RWPE2 (cell line): ENCODE measurements at regions not wholly inside any gene's neighbourhood (a gene's known extent, or its start where the extent isn't known, plus 50 kb on each side); places are given as distances from the start of the nearest gene placed in this dataset.
"Not testable (repeated sequence)": the region's sequence is repeated elsewhere in the genome, so short reads cannot be mapped to it uniquely, and the experiment has no call there.

Source experiments
- ATAC-seq: fragments of 200-7000 bp; cut with Tn5 transposase; 3 replicates; pipeline ENCODE4 v1.9.1; 2021; ENCODE audit warnings: low read depth
- DNase-seq: peaks from one replicate; pipeline ENCODE4 v3.0.0-alpha.2; 2020; ENCODE audit warnings: low spot score
- H3K27ac ChIP-seq: fragments of 450-650 bp; 2 replicates; pipeline ENCODE4 v1.5.1; 2017; ENCODE audit warnings: mild to moderate bottlenecking; ENCODE audit not compliant: poor library complexity, severe bottlenecking
- H3K27me3 ChIP-seq: fragments of 250-450 bp; sonication (Bioruptor Pico); 2 replicates; pipeline ENCODE4 v1.5.1; 2021; ENCODE audit warnings: mild to moderate bottlenecking, moderate library complexity; ENCODE audit not compliant: insufficient read depth, poor library complexity, severe bottlenecking
- H3K36me3 ChIP-seq: fragments of 250-450 bp; sonication (Bioruptor Pico); 2 replicates; pipeline ENCODE4 v1.5.1; 2020; ENCODE audit warnings: low read depth, mild to moderate bottlenecking, moderate library complexity
- H3K4me1 ChIP-seq: fragments of 250-450 bp; sonication (Bioruptor Pico); 2 replicates; pipeline ENCODE4 v1.5.1; 2021; ENCODE audit warnings: mild to moderate bottlenecking, moderate library complexity; ENCODE audit not compliant: insufficient read depth, poor library complexity, severe bottlenecking
- H3K4me3 ChIP-seq: fragments of 250-450 bp; sonication (Bioruptor Pico); 2 replicates; pipeline ENCODE4 v1.5.1; 2021; ENCODE audit warnings: mild to moderate bottlenecking, moderate library complexity; ENCODE audit not compliant: severe bottlenecking
- H3K9me3 ChIP-seq: fragments of 250-450 bp; sonication (Bioruptor Pico); 2 replicates; pipeline ENCODE4 v1.5.1; 2021; ENCODE audit warnings: mild to moderate bottlenecking, moderate library complexity; ENCODE audit not compliant: severe bottlenecking
- CTCF ChIP-seq: fragments of 450-650 bp; IDR thresholded peaks from one replicate; pipeline ENCODE4 v1.5.1; 2017; ENCODE audit warnings: mild to moderate bottlenecking, moderate library complexity; ENCODE audit not compliant: poor library complexity, severe bottlenecking

DNA sequence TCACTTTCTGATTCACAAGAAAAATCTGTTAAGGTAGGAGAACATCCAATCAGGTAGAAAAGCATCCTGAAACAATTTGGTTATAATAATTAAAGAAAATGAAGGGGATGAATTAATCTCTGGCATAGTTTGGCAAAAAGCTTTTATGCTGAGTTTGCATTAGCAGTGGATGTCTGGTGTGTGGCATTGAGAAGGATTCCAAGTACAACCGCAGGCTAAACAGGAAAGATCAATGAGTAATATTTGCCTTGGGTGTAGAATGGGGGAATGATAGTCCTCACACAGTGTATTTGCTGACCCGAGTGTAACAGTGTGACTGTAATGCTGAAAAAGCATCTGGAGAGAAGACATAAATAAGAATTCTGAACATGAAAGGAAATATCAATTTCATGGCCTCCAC lies 68.3 kb upstream of the SESTD1 start:
- Histone ChIP-seq H3K4me1 (no peaks in the 10 kb centered on the region), H3K4me3 (no peak overlapping the region), H3K27ac (no peak overlapping the region), H3K27me3 (no peaks in the 10 kb centered on the region), H3K9me3 (peaks cover 1% of the 10 kb centered on the region), H3K36me3 (no peaks in the 10 kb centered on the region)
- TF ChIP-seq CTCF: no peak
- no peak for DNase-seq
- ATAC-seq: peak; percentile 81

- H3K36me3 ChIP-seq: no peaks in the 10 kb centered on the region
- H3K9me3 ChIP-seq: peaks cover 1% of the 10 kb centered on the region
- H3K4me1 ChIP-seq: no peaks in the 10 kb centered on the region
- TF ChIP-seq CTCF: no peak
- DNase-seq (no peak), ATAC-seq (no peak)
- H3K4me3 ChIP-seq: no peak overlapping the region
- no peaks in the 10 kb centered on the region for H3K27me3 ChIP-seq
- no peak overlapping the region for H3K27ac ChIP-seq
These were observed 66.4 kb upstream of the SESTD1 start for GRCh38 chr2:179331061-179331460.

DNA sequence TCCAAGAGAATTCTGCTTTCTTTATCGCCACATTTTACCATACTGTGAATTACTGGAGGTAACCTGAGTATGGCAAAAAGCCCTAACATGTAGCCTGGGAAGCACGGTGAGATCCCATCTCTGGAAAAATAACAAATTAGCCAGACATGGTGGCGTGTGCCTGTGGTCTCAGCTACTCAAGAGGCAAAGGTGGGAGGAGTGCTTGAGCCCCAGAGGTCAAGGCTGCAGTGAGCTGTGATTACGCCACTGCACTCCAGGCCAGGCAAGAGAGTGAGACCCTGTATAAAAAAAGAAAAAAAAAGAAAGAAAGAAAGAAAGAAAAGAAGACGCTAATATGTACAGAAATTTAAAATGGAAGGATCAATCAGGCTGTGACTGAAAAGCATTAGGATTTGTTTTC lies 57.7 kb upstream of the SESTD1 start:
- H3K9me3 ChIP-seq: no peaks in the 10 kb centered on the region
- no peak overlapping the region for H3K4me3 ChIP-seq
- ATAC-seq (no peak), DNase-seq (no peak)
- H3K27me3 ChIP-seq: no peaks in the 10 kb centered on the region
- H3K4me1 ChIP-seq: no peaks in the 10 kb centered on the region
- no peak overlapping the region for H3K27ac ChIP-seq
- TF ChIP-seq CTCF: no peak
- H3K36me3 ChIP-seq: no peaks in the 10 kb centered on the region

- H3K27ac ChIP-seq, H3K27me3 ChIP-seq, H3K36me3 ChIP-seq, ATAC-seq, H3K4me1 ChIP-seq, H3K4me3 ChIP-seq, H3K9me3 ChIP-seq, DNase-seq: not testable (repeated sequence)
These were observed 56.4 kb upstream of the SESTD1 start for GRCh38 chr2:179321034-179321433.

GRCh38 chr2:179314729-179315128 lies 50.1 kb upstream of the SESTD1 start:
- ATAC-seq: not testable (repeated sequence)

More at GRCh38 chr2:179314729-179315128, 50.1 kb upstream of the SESTD1 start:
- not testable (repeated sequence) for H3K36me3 ChIP-seq, H3K4me3 ChIP-seq, H3K27ac ChIP-seq, H3K9me3 ChIP-seq, DNase-seq, H3K27me3 ChIP-seq, H3K4me1 ChIP-seq
